HG03025 (cell line): ENCODE measurements at regions not wholly inside any gene's neighbourhood (a gene's known extent, or its start where the extent isn't known, plus 50 kb on each side); places are given as distances from the start of the nearest gene placed in this dataset.

ENCODE experiments used
- ATAC-seq: cut with Tn5 transposase; IDR thresholded peaks from one replicate; pipeline ENCODE4 v1.9.1; 2021; ENCODE audit warnings: mild to moderate bottlenecking, moderate library complexity; ENCODE audit not compliant: unreplicated experiment, low FRiP score

- ATAC-seq = no peak
These were observed 341.0 kb upstream of the RASGRP1 start for GRCh38 chr15:38905632-38906031.

- no peak for ATAC-seq
These were observed 356.4 kb upstream of the RASGRP1 start for GRCh38 chr15:38920966-38921365.

- no peak for ATAC-seq
These were observed 356.9 kb upstream of the RASGRP1 start for GRCh38 chr15:38921471-38921870.

GRCh38 chr15:38928431-38928830 lies 363.8 kb upstream of the RASGRP1 start:
- no peak for ATAC-seq

- ATAC-seq = no peak
These were observed 366.4 kb upstream of the RASGRP1 start for GRCh38 chr15:38930851-38931572.

- ATAC-seq = no peak
These were observed 376.9 kb upstream of the RASGRP1 start for GRCh38 chr15:38941399-38941953.

GRCh38 chr15:38944536-38944935 lies 379.9 kb upstream of the RASGRP1 start:
- ATAC-seq = no peak

GRCh38 chr15:38945551-38946298 lies 381.1 kb upstream of the RASGRP1 start:
- no peak for ATAC-seq

GRCh38 chr15:38954090-38954489 lies 389.5 kb upstream of the RASGRP1 start:
- no peak for ATAC-seq

GRCh38 chr15:38961456-38961855 lies 396.8 kb upstream of the RASGRP1 start:
- ATAC-seq = no peak

GRCh38 chr15:38961931-38962330 lies 397.3 kb upstream of the RASGRP1 start:
- ATAC-seq = no peak

- ATAC-seq = no peak
These were observed 408.2 kb upstream of the RASGRP1 start for GRCh38 chr15:38972831-38973230.

GRCh38 chr15:38975282-38975990 lies 410.8 kb upstream of the RASGRP1 start:
- ATAC-seq = no peak

- ATAC-seq = no peak
These were observed 426.5 kb upstream of the RASGRP1 start for GRCh38 chr15:38991126-38991525.

- no peak for ATAC-seq
These were observed 427.1 kb upstream of the RASGRP1 start for GRCh38 chr15:38991701-38992100.

- no peak for ATAC-seq
These were observed 427.9 kb upstream of the RASGRP1 start for GRCh38 chr15:38992506-38992905.

- no peak for ATAC-seq
These were observed 428.3 kb upstream of the RASGRP1 start for GRCh38 chr15:38992930-38993329.

- no peak for ATAC-seq
These were observed 429.7 kb upstream of the RASGRP1 start for GRCh38 chr15:38994310-38994709.

GRCh38 chr15:38996111-38996631 lies 431.6 kb upstream of the RASGRP1 start:
- ATAC-seq = no peak

- no peak for ATAC-seq
These were observed 433.2 kb upstream of the RASGRP1 start for GRCh38 chr15:38997841-38998240.
